HG03095 (cell line): ENCODE measurements at regions not wholly inside any gene's neighbourhood (a gene's known extent, or its start where the extent isn't known, plus 50 kb on each side); places are given as distances from the start of the nearest gene placed in this dataset.

Experiments
- ATAC-seq: cut with Tn5 transposase; IDR thresholded peaks from one replicate; pipeline ENCODE4 v1.9.1; 2021; ENCODE audit warnings: moderate library complexity; ENCODE audit not compliant: unreplicated experiment

GRCh38 chr16:86387468-86388440, 122.6 kb upstream of the FOXF1 start:
- no peak for ATAC-seq

GRCh38 chr16:86388976-86389375, 121.4 kb upstream of the FOXF1 start:
- ATAC-seq = no peak

GRCh38 chr16:86389566-86390328, 120.6 kb upstream of the FOXF1 start:
- ATAC-seq = no peak

DNA sequence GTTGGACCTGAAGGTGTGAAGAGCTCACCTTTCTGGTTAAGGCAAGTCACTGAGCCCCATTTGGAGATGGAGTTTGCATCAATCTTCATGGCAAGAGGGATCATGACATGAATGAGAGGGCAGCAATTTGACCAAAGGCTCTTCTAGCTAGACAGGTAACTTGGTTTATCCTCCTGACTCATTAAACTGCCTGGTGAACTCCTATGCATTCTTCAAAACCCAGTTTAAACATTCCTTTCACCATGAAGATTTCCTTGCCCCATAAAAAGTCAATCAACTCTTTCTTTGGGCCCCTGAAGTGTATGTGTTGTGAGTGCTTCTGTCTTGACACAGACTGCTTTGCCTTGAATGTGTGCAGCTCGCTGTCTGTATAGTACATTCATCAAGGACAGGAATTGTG, 120.0 kb upstream of the FOXF1 start:
- ATAC-seq = no peak

- ATAC-seq = no peak
Observed at GRCh38 chr16:86391486-86391885, 118.8 kb upstream of the FOXF1 start.

DNA sequence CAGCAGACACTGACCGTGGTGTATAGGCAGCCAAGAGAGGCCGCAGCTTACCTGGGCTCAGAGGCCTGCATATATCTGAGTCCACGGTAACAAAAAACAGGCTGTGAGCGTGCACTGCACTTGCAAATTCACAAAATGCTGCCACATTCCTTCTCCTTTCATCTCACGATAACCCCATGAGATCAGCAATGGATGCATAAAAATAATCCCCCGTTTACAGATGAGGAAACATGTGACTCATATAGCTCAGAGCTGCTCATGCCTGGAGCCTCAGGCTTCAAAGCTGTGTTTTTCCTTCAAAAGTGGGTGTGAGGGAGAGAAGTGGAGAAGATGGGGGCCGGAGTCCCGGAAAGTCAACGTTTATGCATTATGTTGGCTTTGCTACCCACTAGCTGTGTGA, 118.3 kb upstream of the FOXF1 start:
- ATAC-seq = no peak

- no peak for ATAC-seq
Observed at GRCh38 chr16:86392436-86393152, 117.7 kb upstream of the FOXF1 start.

DNA sequence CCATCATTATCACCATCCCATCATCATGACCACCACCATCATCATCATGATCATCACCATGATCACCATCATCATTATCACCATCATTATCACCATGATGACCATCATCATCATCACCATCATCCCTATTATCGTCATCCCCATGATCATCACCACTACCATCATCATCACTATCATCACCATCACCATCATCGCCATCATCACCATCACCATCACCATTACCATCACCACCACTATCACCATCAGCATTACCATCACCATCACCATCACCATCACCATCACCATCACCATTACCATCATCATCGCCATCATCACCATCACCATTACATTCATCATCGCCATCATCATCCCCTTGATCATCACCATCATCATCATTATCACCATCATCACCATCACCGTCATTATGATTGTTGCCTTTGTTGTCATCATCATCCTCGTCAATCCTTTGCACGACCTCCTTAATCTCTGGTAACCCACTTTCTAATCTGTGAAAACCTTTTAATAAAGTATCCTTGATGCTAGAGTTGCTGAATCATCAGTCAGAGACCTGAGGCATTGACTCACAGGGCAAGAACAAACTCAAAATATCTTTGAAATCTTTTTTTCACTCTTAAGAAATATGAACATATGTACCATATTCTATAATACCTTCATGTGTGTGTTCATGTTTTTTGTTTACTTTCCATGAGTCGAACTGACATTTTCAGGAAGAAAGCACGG, 116.3 kb upstream of the FOXF1 start:
- no peak for ATAC-seq

DNA sequence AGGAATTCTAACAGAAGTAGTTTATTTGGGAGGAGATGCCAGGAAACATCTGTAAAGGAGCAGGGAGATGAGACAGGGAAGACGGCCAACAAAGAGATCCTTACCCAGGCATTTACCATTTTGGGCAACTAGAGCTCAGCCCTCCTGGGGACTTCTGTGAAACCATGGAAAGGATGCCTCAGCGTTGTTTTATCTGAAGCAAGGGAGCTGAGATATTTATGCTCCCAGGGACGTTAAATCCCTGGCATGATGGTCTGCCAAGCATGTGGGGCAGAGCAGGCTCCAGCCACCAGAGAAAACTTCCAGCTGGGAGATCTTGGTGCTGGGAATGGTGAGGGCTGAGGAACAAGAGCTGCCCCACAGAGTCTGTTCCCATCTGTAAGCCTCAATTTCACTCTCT, 114.8 kb upstream of the FOXF1 start:
- no peak for ATAC-seq

- no peak for ATAC-seq
Observed at GRCh38 chr16:86396422-86396821, 113.9 kb upstream of the FOXF1 start.

GRCh38 chr16:86396901-86397311, 113.4 kb upstream of the FOXF1 start:
- no peak for ATAC-seq

DNA sequence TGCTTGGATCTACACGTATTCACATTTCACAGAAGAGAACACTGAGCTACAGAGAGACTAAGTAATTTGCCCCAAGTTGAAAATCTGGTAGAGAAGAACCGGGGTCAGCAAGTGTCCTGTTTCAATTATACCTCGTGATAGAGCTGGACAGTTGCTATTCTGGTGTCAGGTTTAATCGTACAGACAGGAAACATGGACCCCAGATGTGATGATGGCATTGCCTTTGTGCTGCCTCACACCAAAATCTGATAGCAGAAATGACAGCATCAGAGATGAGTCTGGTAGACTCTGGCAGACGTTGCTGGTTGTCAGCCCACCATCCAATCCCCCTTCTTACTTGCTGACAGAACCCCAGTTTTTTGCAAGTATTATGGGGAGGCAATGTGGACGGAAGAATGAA, 112.1 kb upstream of the FOXF1 start:
- no peak for ATAC-seq

GRCh38 chr16:86398622-86399021, 111.7 kb upstream of the FOXF1 start:
- no peak for ATAC-seq

- ATAC-seq = no peak
Observed at GRCh38 chr16:86401126-86401525, 109.2 kb upstream of the FOXF1 start.

GRCh38 chr16:86403085-86403484, 107.2 kb upstream of the FOXF1 start:
- ATAC-seq = no peak

GRCh38 chr16:86403541-86404163, 106.7 kb upstream of the FOXF1 start:
- no peak for ATAC-seq

GRCh38 chr16:86404678-86405077, 105.6 kb upstream of the FOXF1 start:
- ATAC-seq = no peak

- no peak for ATAC-seq
Observed at GRCh38 chr16:86405319-86405718, 105.0 kb upstream of the FOXF1 start.

DNA sequence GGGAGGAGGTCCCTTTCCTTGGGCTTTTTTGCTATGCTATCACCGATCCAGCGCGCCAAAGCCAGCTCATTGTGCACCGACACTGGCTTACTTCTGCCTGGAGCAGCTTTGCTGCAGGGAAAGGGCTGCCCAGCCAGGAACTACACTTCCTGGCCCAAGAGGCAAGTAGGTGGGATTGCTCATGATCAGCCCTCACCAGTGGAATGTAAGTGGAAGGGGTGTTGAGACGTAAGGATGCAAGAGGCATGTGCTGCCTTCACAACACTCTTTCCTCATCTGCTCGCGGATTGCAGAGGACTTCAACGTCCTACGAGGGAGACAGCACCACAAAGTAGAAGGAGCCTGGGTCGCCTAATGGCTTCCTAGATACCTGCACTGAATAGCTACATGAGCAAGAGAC, 104.3 kb upstream of the FOXF1 start:
- no peak for ATAC-seq

DNA sequence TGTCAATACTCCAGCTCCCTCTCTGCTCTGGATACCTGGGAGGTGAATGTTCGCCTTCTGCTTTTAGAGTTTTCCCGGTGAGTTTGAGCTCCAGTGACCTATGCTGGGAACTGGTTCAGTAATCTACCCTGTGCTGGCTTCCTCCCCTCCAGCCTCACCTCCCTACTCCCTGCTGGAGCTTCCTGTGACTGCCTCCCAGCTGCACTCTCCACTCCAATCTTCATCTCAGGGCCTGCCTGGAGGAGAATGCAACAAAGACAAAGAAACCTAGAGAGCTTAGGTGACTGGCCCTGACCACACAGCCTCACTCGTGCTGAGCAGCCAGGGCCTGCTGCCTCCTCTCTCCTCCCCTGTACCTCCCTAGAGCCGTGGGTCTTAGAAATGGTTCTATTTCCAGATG, 101.6 kb upstream of the FOXF1 start:
- ATAC-seq = no peak
